Urinary bladder (tissue), 3 donors: ENCODE measurements at regions not wholly inside any gene's neighbourhood (a gene's known extent, or its start where the extent isn't known, plus 50 kb on each side); places are given as distances from the start of the nearest gene placed in this dataset.
A peak's percentile ranks its signal among the peaks of the same experiment; 100 is the strongest.

Experiments used
- DNase-seq: peaks from one replicate; pipeline ENCODE4 v3.0.0-alpha.2; 2015; ENCODE audit errors: extremely low spot score
- H3K27ac ChIP-seq: one replicate; pipeline ENCODE4 v1.5.1; 2013; ENCODE audit warnings: low read depth, mild to moderate bottlenecking, moderate library complexity
- H3K36me3 ChIP-seq: one replicate; pipeline ENCODE4 v1.6.1; 2013; ENCODE audit warnings: mild to moderate bottlenecking, moderate library complexity; ENCODE audit not compliant: insufficient read depth
- H3K4me1 ChIP-seq: one replicate; pipeline ENCODE4 v1.6.1; 2013; ENCODE audit warnings: mild to moderate bottlenecking, moderate library complexity; ENCODE audit not compliant: insufficient read depth
- H3K4me3 ChIP-seq: one replicate; pipeline ENCODE4 v1.5.1; 2013; ENCODE audit warnings: low read depth, low read length
- WGBS: extraction: QIAGEN DNeasy Blood & Tissue Kit; methylation state at CpG from one replicate; pipeline ENCODE4 v1.1.7; 2013; 5-methylcytosine and 5-hydroxymethylcytosine counted together
- donor health status: healthy with polysubstance abuse.
- donor health status: healthy.

GRCh38 chr3:107062787-107063186 lies 314.5 kb upstream of the CCDC54 start:
- no peak for DNase-seq
- H3K27ac ChIP-seq, result no peak overlapping the region
- no peak overlapping the region for H3K4me3 ChIP-seq
- H3K36me3 ChIP-seq, result no peaks in the 10 kb centered on the region
- no peaks in the 10 kb centered on the region for H3K4me1 ChIP-seq
- 78% methylated on average over 2 of the region's 2 CpGs for WGBS

- Histone ChIP-seq H3K36me3 (no peaks in the 10 kb centered on the region), H3K4me3 (no peak overlapping the region), H3K4me1 (no peaks in the 10 kb centered on the region), H3K27ac (no peak overlapping the region)
- no peak for DNase-seq
- WGBS, result 54% methylated on average over 5 of the region's 5 CpGs
Observed at GRCh38 chr3:107063351-107063750, 313.9 kb upstream of the CCDC54 start.

- 21% methylated on average over 9 of the region's 9 CpGs for WGBS
- Histone ChIP-seq H3K36me3 (no peaks in the 10 kb centered on the region), H3K4me3 (no peak overlapping the region), H3K27ac (no peak overlapping the region), H3K4me1 (no peaks in the 10 kb centered on the region)
- DNase-seq, result peak; percentile 59
Observed at GRCh38 chr3:107064405-107065060, 312.7 kb upstream of the CCDC54 start.

- H3K27ac ChIP-seq, result no peak overlapping the region
- DNase-seq, result no peak
- WGBS, result 43% methylated on average over 13 of the region's 13 CpGs
Observed at GRCh38 chr3:107065094-107065861, 312.0 kb upstream of the CCDC54 start.

DNA sequence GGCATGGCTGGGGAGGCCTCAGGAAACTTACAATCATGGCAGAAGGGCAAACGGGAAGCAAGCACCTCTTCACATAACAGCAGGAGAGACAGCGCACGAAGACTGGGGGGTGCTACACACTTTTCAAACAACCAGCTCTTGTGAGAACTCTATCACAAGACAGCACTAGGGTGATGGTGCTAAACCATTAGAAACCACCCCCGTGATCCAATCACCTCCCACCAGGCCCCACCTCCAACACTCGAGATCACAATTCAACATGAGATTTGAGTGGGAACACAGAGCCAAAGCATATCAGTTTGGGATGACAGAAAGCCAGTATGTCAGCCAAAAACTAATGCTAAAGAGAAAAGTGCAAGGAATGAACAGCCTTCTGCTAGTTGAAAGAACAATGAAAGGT lies 309.8 kb upstream of the CCDC54 start:
- Histone ChIP-seq H3K27ac (no peak overlapping the region), H3K4me3 (no peak overlapping the region), H3K36me3 (no peaks in the 10 kb centered on the region), H3K4me1 (no peaks in the 10 kb centered on the region)
- 89% methylated on average over 5 of the region's 5 CpGs for WGBS
- DNase-seq, result no peak

More at GRCh38 chr3:107065094-107065861, 312.0 kb upstream of the CCDC54 start:
- H3K36me3 ChIP-seq, result no peaks in the 10 kb centered on the region
- H3K4me1 ChIP-seq, result no peaks in the 10 kb centered on the region
- no peak overlapping the region for H3K4me3 ChIP-seq

DNA sequence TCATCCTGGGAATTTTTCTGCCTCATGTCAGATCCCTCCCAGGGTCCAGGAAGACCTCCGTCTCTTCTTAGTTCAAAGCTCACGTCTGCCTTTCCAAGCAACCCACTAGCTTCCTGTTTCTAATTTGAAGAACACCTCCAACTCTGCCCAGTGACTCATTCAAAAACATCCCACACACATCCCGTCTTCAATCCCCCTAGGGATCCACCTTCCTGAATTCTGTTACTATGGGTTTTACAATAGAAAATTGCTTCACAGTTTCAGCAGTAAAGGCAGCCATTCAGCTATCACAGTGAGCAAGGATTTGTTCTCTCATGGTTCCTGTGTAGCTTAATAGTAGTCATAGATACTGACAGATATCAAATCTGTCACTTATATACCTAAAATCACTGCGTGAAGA lies 308.3 kb upstream of the CCDC54 start:
- no peak for DNase-seq
- WGBS, result 54% methylated on average over 4 of the region's 4 CpGs
- no peak overlapping the region for H3K27ac ChIP-seq

DNA sequence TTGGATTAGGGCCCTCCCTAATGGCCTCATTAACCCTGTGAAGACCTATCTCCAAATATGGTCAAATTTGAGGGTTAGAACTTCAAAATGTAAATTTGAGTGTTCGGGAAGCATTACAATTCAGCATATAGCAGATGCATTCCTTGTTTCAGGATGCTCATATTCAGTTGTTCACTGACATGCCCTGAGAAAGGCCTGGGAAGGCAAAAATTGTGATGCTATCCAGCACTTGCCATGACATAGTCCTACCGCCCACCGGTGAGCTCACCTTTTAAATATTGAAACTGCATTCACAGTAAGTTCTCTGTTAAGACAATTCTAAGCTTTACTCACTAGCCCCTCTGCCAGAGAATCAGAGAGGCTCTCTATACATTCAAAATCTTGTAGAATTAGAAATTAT lies 300.3 kb upstream of the CCDC54 start:
- WGBS, result 90% methylated on average over 3 of the region's 3 CpGs
- Histone ChIP-seq H3K27ac (no peak overlapping the region), H3K4me1 (no peaks in the 10 kb centered on the region), H3K36me3 (no peaks in the 10 kb centered on the region), H3K4me3 (no peak overlapping the region)
- DNase-seq, result no peak

More for the DNA sequence above, 308.3 kb upstream of the CCDC54 start:
- Histone ChIP-seq H3K4me1 (no peaks in the 10 kb centered on the region), H3K36me3 (no peaks in the 10 kb centered on the region), H3K4me3 (no peak overlapping the region)

DNA sequence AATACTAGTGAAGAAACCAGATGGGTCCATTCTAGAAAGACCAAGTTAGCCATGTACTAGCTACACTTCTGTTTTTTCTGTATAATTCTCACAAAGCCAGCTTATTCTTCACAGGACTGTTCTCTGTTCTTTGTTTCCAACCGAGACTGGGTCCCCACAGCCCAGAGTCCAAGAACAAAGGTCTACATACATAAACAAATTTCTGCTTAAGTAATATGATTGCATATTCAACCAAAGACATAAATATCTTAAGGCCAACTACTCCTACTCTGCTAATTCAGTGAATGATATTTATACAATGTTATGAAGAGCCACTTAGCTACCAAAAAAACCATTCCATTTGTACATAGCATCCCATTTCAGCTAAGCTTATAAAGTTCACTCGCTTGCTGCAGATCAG lies 299.8 kb upstream of the CCDC54 start:
- Histone ChIP-seq H3K36me3 (no peaks in the 10 kb centered on the region), H3K27ac (no peak overlapping the region), H3K4me1 (no peaks in the 10 kb centered on the region), H3K4me3 (no peak overlapping the region)
- 71% methylated on average over 2 of the region's 2 CpGs for WGBS
- no peak for DNase-seq

DNA sequence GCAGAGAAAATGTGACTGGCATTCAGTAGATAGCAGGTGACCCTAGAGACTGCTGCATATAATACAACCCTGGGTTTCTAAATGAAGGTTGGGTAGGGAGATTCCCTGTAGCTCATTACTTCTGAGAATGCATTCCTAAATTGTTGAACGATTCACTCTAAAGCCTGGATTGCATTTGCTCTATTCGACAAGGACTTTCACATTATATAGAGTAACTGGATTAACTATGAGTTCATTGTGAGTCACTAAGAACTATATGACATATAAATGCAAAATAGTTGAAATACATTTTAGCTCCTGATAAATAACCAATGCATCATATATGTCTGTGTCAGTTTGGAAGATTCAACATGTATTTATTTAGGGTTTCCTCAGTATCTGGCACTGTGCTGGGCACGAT lies 294.7 kb upstream of the CCDC54 start:
- WGBS, result 88% methylated on average over 3 of the region's 3 CpGs
- Histone ChIP-seq H3K27ac (no peak overlapping the region), H3K36me3 (no peaks in the 10 kb centered on the region), H3K4me1 (no peaks in the 10 kb centered on the region), H3K4me3 (no peak overlapping the region)
- DNase-seq, result no peak

DNA sequence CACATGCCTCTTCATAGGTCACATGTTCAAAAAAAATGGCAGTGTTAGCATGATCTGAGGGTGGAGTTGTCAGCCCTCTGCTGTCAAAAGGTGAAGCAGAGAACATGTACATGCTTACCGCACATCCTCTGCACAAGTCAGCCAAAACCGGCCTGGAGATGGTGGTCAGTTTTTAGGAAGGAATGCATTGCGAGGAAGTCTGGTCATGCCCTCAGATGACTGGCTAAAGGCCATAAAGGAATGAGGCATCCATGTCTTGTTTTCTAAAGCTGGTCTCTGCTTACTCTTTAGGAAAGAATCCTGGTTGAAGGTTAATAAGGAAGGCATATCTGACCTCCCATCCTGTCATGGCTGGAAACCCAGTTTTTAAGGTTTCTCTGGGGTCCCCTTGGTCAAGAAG lies 292.0 kb upstream of the CCDC54 start:
- WGBS, result 97% methylated on average over 3 of the region's 3 CpGs
- Histone ChIP-seq H3K27ac (no peak overlapping the region), H3K4me3 (no peak overlapping the region)

DNA sequence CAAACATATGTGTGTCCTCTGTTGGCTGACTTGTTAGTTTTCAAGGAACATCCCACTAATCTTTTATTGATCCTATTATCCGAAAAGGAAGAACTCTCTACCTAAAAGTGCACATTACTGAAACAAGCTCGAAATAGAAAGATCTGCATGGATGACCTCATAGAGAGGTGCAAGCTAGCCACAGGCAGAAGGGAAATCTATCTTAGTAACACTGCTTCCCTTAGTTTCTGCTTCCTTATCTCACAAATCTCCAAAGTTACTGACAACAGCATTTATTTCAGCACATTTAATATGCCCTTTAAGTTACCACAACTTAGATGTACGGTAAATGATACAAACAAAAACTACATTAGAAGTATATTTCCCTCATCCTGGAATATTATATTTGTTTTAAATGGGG lies 285.1 kb upstream of the CCDC54 start:
- H3K27ac ChIP-seq, result no peak overlapping the region
- no peak for DNase-seq
- H3K36me3 ChIP-seq, result no peaks in the 10 kb centered on the region
- 67% methylated on average over 3 of the region's 3 CpGs for WGBS
- no peak overlapping the region for H3K4me3 ChIP-seq
- H3K4me1 ChIP-seq, result no peaks in the 10 kb centered on the region

More for the DNA sequence above, 292.0 kb upstream of the CCDC54 start:
- Histone ChIP-seq H3K4me1 (no peaks in the 10 kb centered on the region), H3K36me3 (no peaks in the 10 kb centered on the region)
- DNase-seq, result no peak

- no peaks in the 10 kb centered on the region for H3K36me3 ChIP-seq
- H3K4me1 ChIP-seq, result no peaks in the 10 kb centered on the region
- H3K27ac ChIP-seq, result no peak overlapping the region
- no peak overlapping the region for H3K4me3 ChIP-seq
- DNase-seq, result no peak
Observed at GRCh38 chr3:107098864-107099263, 278.4 kb upstream of the CCDC54 start.

- Histone ChIP-seq H3K27ac (no peak overlapping the region), H3K4me3 (no peak overlapping the region), H3K36me3 (no peaks in the 10 kb centered on the region), H3K4me1 (no peaks in the 10 kb centered on the region)
- DNase-seq, result no peak
- 79% methylated on average over 1 of the region's 1 CpG for WGBS
Observed at GRCh38 chr3:107100137-107100536, 277.1 kb upstream of the CCDC54 start.

DNA sequence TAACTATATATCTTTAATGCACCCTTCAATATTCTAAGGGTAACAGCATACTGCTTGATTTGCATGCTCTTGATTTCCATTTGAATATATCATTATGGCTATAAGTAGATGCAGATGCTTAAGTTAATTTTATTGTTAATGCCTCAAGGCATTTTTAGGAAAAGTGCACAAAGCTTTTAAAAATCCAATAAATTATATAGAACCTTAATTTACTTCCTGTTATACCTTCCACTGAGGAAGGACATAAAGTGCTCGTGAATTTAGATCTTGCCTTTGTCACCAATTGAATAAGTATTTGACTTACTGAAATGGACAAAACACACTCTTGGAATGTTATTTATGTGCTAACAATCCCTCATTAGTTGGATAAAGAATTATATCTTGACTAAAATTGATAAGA lies 276.7 kb upstream of the CCDC54 start:
- 51% methylated on average over 1 of the region's 1 CpG for WGBS
- H3K27ac ChIP-seq, result no peak overlapping the region

More for the DNA sequence above, 276.7 kb upstream of the CCDC54 start:
- Histone ChIP-seq H3K36me3 (no peaks in the 10 kb centered on the region), H3K4me3 (no peak overlapping the region), H3K4me1 (no peaks in the 10 kb centered on the region)
- DNase-seq, result no peak
